Stimulated activated CD8-positive, alpha-beta memory T cell treated with anti-CD3 and anti-CD28 coated beads, Interleukin-15, amount 100 ng/mL, for 48 hours (primary cell): ENCODE measurements at regions not wholly inside any gene's neighbourhood (a gene's known extent, or its start where the extent isn't known, plus 50 kb on each side); places are given as distances from the start of the nearest gene placed in this dataset.
"Not testable (repeated sequence)": the region's sequence is repeated elsewhere in the genome, so short reads cannot be mapped to it uniquely, and the experiment has no call there.

Source experiments
- DNase-seq, 2 donors: peaks; one replicate each; pipeline ENCODE4 v3.0.0-alpha.2; 2020; ENCODE audit warnings: low read depth in 2 of 2

DNA sequence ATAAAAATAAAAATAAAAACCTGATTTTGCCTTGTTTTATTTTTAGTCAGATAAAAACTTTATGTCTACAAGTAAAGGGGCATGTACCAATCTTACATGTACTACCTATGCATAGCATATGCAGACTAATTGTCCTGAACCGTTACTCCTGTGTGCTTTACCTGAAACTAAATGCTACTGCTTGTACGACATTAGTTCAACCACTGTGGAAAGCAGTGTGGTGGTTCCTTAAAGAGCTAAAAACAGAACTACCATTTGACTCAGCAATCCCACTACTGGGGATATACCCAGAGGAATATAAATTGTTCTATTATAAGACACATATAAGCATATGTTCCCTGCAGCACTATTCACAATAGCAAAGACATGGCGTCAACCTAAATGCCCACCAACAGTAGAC, 426.0 kb upstream of the PMFBP1 start:
- DNase-seq = no peak

DNA sequence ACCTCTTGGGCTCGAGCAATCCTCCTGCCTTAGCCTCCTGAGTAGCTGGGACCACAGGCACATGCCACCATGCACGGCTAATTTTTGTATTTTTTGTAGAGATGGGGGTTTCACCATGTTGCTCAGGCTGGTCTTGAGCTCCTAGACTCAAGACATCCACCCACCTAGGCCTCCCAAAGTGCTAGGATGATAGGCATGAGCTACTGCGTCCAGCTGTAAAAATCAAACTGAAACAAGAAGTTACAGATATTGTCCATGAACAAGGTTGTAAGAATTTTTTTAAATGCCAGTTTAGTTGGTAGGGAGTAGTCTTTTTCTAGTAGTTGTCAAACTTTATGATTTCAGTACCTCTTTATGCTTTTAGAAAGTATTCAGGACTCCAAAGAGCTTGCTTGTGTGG, 424.4 kb upstream of the PMFBP1 start:
- no peak for DNase-seq

DNA sequence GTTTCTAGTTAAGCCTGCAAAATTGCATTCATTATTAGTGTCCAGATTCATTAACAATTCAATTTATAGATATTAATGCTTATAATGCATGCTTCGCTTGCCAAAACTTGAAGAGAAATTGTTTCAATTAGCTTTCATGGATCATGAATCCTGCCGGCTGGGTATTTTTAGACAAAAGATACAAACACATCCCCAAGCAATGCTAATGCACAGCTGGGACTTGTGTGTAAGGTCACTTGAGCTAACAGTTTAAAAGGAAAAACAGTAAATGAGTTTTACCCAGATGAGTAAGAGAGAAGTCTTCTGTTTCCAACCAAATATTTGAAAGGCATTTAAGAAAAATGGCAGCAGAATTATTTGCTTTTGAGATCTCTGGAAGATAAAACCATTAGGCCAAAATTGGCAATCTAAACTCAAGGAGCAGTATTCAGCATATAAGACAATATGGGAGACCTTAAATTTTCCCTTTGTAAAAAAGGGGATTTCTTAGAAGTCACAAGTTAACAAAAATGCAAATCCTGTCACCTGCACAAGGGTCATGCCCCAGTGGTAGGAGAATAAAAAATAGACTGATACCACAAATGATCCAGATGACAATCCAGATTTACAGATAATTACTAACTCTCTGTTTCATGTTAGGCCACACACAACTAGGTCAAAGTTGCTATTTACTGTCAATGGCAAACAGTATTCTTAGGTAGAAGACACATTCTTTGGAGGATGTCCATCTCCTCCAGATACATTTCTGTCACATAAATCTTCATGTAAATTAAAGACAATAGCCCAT, 418.4 kb upstream of the PMFBP1 start:
- DNase-seq = no peak

DNA sequence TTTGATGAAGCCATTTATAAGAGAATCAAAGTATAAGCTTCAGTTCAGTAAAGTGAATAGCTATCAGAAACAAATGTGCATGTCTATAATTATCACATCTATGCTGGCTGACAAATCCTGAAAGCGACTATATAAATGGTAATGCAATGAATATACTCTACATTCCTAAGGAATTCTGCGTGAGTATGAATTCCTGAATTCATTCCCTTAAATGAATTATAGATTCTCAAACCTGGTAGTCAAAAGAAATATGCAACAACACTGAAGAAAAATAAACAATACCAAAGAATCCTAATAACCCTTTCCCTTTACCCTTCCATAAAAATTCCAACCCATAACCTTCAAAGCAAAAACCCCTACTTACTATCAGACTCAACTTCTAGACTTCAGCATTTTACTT, 416.6 kb upstream of the PMFBP1 start:
- no peak for DNase-seq

DNA sequence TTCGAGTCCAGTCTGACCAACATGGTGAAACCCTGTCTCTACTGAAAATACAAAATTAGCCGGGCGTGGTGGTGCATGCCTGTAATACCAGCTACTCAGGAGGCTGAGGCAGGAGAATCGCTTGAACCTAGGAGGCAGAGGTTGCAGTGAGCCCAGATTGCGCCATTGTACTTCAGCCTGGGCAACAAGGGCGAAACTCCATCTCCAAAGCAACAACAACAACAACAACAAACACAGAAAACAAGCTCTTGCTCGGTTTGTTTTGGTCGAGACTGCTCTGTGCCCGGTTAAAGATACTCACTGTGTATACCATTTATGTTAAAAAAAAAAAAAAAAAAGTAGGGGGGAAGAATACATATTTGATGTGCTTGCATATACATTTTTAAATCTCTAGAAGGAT, 406.1 kb upstream of the PMFBP1 start:
- DNase-seq = not testable (repeated sequence)

DNA sequence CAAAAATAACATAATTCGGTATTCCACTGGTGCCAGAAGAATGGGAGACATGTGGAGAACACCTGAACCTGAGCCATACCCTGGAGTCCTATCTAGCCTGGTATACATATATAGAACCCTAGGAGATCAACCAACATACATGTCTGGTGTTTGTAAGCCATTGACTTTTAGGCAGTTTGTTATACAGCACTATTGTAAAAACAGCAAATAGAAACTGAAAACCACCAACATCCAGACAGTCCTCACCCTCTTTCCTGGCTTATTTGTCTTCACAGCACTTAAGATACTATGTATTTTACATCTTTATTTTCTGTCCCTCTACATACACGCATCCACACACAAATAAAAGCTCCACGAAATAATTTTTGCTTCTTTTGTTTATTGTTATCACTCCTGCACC, 404.2 kb upstream of the PMFBP1 start:
- no peak for DNase-seq

DNA sequence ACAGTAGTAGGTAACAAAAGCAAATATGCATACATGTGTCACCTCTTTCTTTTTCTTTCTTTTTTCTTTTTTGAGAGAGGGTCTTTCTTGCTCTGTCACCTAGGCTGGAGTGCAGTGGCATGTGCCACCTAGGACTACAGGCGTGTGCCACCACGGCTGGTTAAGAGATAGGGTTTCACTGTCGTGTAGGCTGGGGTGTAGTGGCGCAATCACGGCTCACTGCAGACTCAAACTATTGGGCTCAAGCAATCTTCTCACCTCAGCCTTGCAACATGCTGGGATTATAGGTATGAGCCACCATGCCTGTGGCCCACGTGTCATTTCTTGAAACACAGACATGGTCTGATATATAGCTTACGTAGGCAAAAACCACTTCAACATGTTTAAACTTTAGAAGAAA, 397.7 kb upstream of the PMFBP1 start:
- no peak for DNase-seq

DNA sequence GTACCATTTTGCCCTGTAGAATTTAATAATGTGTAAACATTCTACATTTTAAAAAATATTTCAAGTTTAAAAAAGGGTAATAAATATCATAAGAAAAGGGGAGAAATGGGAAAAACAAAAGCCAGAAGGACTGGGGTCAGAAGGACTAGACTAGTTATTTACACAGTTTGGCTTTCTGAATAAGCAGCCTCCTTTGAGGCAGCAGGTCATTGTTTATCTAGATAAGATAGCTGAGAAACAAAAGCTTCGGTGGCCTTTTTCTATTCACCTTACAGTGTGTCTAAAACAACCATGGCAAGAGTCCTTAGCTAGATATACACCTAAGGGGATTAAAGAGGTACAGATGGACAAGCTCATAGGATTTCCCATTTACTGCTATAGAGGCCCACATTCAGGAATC, 396.5 kb upstream of the PMFBP1 start:
- no peak for DNase-seq

DNA sequence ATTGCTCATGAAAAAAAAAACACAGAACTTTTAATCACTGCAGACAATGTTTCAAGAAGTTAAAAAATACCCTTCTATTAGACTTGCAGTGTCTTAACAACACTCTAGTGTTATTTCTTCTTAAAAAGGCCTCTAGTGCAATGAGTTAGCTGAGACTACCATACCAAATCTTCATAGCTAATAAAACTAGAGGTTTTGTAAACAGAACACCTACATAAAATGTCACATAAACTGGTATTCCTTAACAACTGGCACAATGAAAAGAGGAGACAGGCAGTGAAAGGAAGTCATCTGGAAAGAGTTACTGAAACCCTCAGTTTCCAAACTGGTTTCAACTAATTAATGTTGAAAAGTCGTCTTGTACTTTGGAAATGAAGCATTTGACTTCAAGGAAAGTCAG, 394.2 kb upstream of the PMFBP1 start:
- no peak for DNase-seq

DNA sequence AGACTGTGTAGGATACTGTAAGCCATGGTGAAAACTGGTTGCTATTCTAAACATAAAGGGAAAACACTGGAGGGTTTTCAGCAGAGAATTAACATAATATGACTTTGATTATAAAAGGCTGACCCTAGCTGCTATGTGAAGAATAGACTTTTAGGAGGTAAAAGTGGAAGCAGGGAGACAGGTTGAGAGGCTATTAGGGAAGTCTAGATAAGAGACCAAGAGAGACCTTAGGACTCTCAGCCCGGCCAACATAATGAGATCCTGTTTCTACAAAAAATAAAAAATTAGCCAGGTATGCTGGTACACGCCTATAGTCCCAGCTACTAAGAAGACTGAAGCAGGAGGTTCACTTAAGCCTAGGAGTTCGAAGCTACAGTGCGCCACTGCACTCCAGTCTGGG, 393.2 kb upstream of the PMFBP1 start:
- DNase-seq = no peak

DNA sequence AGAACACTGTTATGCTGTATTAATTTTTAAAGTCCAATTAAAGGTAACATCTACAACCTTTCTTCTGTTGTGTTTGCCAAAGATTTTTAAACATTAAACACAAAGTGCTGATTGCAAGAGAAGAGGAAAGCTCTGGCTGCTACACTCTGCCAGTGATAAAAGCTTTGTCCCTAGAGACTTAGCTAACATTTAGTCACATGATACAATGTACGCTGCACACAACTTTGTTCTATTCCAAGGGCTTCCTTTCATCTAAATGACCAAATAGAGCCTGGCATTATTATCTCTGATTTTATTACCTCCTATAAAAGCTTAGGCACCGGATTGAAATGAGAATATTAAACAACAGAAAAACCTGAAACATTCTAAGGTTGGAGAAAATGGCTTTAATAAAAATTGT, 388.7 kb upstream of the PMFBP1 start:
- DNase-seq = no peak

DNA sequence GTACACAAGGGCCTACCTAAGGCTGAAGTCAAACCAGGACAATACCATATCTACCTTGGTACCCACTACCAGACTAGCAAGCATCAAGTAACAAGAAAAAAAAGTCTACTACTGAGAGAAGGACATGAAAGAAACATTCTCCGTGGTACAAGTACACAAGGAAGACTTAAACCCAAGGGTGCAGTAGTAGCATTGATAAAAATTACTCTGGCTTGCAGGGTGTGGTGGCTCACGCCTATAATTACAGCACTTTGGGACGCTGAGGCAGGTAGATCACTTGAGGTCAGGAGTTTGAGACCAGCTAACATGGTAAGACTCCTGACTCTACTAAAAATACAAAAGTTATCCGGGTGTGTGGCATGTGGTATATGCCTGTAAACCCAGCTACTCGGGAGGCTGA, 386.5 kb upstream of the PMFBP1 start:
- DNase-seq = no peak

DNA sequence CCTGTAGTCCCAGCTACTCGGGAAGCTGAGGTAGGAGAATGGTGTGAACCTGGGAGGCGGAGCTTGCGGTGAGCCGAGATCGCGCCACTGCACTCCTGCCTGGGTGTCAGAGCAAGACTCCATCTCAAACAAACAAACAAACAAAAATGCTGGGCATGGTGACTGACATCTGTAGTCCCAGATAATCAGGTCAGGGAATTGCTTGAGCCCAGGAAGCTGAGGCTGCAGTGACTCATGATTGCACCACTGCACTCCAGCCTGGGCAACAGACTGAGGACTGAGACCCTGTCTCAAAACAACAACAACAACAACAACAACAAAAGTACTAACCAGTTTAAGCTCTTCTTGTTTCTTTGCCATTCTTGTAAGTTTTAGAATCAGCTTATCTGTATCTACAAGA, 383.0 kb upstream of the PMFBP1 start:
- no peak for DNase-seq

DNA sequence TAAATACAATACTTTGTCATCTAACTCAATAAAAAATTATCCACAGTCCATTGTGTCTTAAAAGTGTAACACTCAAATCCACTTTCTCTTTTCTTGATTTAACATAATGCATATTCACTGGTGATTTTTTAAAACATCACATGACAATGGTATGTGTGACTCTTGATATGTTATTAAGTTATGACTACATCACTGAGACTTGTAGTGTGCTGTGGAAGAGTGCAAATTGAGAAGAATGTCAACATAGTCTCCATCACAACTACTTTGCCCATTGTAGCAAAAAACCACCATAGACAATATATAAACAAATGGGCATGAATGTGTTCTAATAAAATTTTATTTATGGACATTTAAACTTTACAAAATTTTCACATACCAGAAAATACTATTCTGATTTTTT, 380.7 kb upstream of the PMFBP1 start:
- no peak for DNase-seq

DNA sequence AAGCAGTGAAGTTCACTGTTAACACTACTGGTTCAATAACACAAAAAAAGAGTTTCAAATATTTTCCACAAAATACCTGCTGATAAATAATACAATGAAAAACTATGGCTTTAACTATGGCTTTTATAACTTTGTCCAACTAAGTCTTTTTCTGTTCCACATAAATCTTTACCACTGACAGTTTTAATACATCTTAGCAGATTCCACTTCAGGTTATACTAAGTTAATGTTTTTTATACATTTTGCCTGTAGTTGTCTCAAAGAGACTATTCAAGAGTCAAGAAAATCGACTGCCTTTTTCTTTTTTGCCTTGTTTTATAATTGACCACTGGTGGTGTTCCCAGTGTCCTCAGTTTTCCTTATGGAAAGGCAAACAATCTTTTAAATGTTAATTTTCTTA, 379.7 kb upstream of the PMFBP1 start:
- no peak for DNase-seq

DNA sequence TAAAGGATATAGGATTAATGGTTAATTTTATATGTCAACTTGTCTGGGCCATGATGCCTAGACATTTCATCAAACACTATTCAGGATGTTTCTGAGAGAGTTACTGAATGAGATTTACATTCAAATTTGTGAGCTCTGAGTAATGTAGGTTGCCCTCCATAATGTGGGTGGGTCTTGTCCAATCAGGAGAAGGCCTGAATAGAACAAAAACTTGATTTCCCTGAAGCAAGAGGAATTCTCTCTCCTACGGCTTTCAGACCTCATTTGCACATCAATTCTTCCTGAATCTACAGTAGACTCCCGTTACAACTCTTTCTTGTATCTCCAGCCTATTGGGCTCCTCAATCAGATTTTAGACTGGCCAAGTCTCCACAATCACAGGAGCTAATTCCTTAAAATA, 377.9 kb upstream of the PMFBP1 start:
- DNase-seq = no peak

DNA sequence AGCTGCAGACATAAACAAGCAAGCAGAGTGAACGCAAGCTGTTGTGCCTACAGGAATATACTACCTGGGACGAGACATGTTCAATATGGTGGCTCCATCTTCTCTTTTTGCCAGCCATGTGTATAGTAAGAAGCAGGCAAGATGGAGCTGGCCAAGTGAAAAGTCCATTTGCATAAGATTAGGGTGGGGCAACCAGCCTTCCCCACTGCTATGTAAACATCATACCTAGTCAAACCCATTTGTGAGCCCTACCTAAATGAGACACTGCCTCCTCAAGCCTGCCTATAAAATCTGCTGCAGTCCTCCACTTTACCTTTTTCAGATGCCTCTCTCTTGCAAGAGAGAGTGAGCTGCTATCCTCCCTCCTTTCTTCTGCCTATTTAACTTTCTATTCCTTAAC, 370.1 kb upstream of the PMFBP1 start:
- no peak for DNase-seq

DNA sequence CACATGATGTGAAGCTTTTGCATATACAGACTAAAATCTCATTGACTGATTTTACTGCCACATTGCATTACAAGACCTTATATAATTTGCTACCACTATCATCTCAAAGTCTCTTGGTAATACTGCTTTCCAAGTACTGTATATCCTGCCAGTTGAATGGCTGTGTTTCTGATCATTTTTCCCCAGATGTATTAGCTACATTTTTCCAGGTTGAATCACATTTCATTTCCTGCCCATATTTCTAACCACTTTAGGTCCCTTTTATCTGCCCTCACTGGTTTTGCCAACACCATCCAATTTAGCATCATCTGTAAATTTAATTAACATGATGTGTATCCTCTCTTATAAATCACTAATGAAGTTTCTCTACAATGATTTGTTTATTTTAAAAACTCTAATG, 365.7 kb upstream of the PMFBP1 start:
- DNase-seq = no peak

DNA sequence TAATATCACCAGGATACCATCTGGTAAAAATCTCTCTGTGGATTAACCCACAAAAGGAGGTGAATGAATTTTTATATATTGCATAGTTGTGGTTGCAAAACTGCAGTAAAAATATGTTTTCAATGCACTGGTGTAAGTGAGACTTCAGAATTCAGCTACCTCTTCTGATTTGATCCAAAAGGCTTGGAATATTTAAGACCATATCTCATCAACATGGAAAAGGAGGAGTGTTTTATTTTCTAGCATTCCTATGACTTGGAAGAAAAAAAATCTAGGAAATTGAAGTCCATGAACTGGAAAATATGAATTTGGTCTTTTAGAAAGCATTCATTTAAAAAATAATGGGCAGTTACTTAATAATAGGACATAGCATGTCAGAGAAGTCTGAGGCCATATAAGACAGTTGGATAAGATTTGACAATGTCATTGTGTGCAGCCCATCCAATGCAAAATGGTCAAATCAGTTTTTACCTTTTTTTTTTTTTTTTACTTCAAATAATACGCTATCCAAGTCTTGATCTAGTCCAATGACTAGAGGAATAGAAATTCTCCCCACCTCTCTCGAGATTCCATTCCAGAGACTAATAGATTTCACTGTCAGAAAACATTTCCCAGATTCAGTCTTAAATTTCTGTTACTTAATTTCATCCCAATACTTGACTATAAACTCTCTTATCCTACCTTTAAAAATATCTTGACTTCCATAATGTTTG, 364.9 kb upstream of the PMFBP1 start:
- DNase-seq = no peak

DNA sequence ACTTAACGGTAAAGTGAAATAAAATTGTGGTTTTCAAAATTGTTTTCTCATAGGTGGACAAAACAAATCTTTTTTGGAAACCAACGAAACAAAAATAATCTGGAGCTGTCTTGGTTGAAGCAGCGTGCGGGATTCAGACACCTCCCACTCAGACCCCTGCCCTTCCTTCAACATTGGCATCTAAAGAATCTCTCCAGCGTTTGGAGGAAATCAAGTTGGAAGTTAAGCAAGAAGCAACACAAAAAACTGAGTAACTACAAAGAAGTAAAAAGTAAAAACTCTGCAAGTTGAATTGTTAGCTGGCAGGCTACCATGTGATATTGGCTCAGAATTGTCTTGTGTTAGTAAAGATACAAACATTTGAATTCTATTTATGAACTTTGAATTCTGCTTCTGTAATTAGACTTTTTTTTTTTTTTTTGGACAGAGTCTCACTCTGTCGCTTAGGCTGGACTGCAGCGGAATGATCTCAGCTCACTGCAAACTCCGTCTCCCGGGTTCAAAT, 361.0 kb upstream of the PMFBP1 start:
- no peak for DNase-seq

DNA sequence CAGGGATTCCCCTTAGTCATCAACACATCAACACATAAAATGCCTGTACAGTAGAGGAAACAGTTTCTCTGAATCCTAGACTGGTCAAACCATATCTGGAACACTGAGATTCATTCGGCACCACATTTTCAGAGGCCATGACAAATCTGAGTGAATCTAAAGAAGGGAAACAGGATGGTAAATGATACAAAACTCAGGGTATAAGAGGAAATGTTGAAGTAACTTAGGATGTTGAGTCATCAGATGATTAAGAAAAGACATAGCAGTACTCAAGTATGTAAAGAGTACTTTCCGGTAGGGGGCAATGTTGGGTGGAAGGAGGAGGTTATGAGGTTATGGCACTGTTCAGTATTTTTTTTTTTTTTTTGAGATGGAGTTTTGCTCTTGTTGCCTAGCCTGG, 358.5 kb upstream of the PMFBP1 start:
- no peak for DNase-seq

DNA sequence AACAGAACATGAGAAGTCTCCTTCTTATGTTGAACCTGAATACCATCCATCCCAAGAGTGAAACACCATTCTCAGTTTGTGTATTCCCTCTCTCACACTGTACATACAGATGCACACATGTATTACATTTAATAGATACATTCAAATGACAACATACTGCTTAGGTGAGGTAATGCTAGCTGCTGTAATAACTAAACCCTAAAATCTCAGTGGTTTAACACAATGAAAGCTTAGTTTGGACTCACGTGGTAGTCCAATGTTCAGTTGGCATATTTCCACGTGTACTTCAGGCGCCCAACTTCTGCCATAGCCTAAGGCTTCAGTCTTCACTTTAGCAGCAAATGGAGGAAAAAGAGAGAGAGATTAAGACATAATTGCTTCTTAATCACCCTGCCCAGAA, 351.1 kb upstream of the PMFBP1 start:
- no peak for DNase-seq

DNA sequence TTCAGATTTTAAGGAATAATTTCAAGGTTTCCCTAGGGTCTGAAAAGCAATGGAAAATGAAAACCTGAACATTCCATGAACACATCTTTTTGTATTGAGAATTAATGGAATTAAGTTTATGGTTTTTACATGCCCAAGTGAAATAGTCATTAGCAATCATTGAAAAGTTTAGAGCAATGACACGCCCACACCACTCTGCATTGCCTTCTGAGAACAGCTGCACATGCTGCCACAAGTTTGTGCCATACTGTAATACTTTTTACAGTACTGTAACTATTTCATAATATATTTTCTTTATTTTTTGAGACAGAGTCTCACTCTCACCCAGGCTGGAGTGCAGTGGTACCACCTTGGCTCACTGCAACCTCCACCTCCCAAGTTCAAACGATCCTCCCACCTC, 345.2 kb upstream of the PMFBP1 start:
- no peak for DNase-seq

DNA sequence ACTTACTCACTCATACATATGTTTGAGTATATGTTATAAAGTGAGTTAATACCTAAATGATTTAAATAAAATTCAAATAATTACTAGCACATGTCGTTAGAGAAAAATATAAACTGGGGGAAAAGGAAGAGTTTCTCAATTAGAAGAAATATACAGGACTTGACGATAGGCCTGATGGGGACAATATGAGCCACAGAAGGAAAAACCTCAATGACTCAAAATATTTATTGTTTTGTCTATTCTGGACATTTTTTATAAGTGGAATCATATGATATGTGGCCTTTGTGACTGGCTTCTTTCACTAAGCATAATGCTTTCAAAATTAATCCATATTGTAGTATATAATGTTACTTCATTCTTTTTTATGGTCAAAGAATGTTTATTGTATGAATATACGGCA, 339.2 kb upstream of the PMFBP1 start:
- DNase-seq = no peak
